Heart right ventricle (tissue), 16 donors: ENCODE measurements at regions not wholly inside any gene's neighbourhood (a gene's known extent, or its start where the extent isn't known, plus 50 kb on each side); places are given as distances from the start of the nearest gene placed in this dataset.

Experiments
- ATAC-seq, 8 donors: fragments of 200-7000 bp; cut with Tn5 transposase; one replicate each; pipeline ENCODE4 v1.9.1; 2020; ENCODE audit warnings: mild to moderate bottlenecking in 8 of 8, moderate library complexity in 8 of 8, moderate number of reproducible peaks in 1 of 8
- DNase-seq, 2 donors: peaks; one replicate each; pipeline ENCODE4 v3.0.0-alpha.2; 2020
- H3K27ac ChIP-seq, 10 donors: fragments of 200-600 bp; sonication (generic) in 2 of 10; one replicate each; pipeline versions ENCODE4 v1.5.0 to v1.8.0; 2020 to 2022; ENCODE audit warnings: mild to moderate bottlenecking in 3 of 10
- H3K27me3 ChIP-seq, 7 donors: fragments of 200-600 bp; one replicate each; pipeline ENCODE4 v1.8.0; 2021 to 2022; ENCODE audit warnings: mild to moderate bottlenecking in 2 of 7
- H3K36me3 ChIP-seq, 9 donors: fragments of 200-600 bp; sonication (generic) in 1 of 9; one replicate each; pipeline versions ENCODE4 v1.5.0 to v1.8.0; 2020 to 2022; ENCODE audit warnings: mild to moderate bottlenecking in 2 of 9
- H3K4me1 ChIP-seq, 9 donors: fragments of 200-600 bp; sonication (generic) in 1 of 9; one replicate each; pipeline versions ENCODE4 v1.5.0 to v1.8.0; 2020 to 2022; ENCODE audit warnings: mild to moderate bottlenecking in 4 of 9
- H3K4me3 ChIP-seq, 10 donors: fragments of 200-600 bp; sonication (generic) in 2 of 10; one replicate each; pipeline versions ENCODE4 v1.5.0 to v1.8.0; 2020 to 2022; ENCODE audit warnings: mild to moderate bottlenecking in 7 of 10, moderate library complexity in 2 of 10
- H3K9me3 ChIP-seq, 11 donors: fragments of 200-600 bp in 10 of 11; sonication (generic) in 2 of 11; one replicate each; pipeline versions ENCODE4 v1.5.0 to v1.8.0; 2013 to 2022; ENCODE audit warnings: mild to moderate bottlenecking in 2 of 11, control low read depth in 1 of 11, moderate library complexity in 1 of 11
- WGBS, 2 donors: extraction: QIAGEN DNeasy Blood & Tissue Kit; methylation state at CpG; one replicate each; pipeline ENCODE4 v1.1.7; 2013; ENCODE audit warnings: inconsistent platforms in 1 of 2; 5-methylcytosine and 5-hydroxymethylcytosine counted together
- intact Hi-C, 10 donors: fragments of 100-400 bp; cut with DNase I; formaldehyde crosslinking; loops; one replicate each; pipeline versions ENCODE4 v1.11.1 to v1.14.2; 2022
- TF ChIP-seq, protein P1 (sequence below), 9 donors: fragments of 200-600 bp; sonication (generic) in 2 of 9; IDR thresholded peaks; one replicate each; pipeline versions ENCODE4 v1.5.0 to v1.8.0; 2021 to 2022; ENCODE audit warnings: antibody characterized with exemption in 9 of 9, mild to moderate bottlenecking in 5 of 9, moderate library complexity in 1 of 9
- donor health status: Arrhythmogenic right ventricular cardiomyopathy.
- donor health status: ischemic (EF 13 %, LVEDD 7.1; RV severe dilation, severe dysfunction).
- donor health status: healthy with polysubstance abuse.
- donor health status: DM: no; HTN: yes; CAD: no.
- donor health status: DM: no; HTN: no; CAD: no.
- donor health status: ischemic (EF 25% LVEDD 6.9; RV normal size, moderate dysfunction).
- donor health status: ischemic (EF 25% LVEDD 5.7; RV mildly dilated, moderate dysfunction).
- donor health status: healthy.
- donor health status: DM: yes; HTN: yes; CAD: no.
- donor health status: Ischemic cardiomyopathy.
- donor health status: ischemic (EF 35%, LVEDD 5.7; RV mildly dilated, moderate dysfunction).
- donor health status: nonischemic (EF 11% LVEDD 7.7; RV severe dilation, severe dysfunction).
- donor health status: DM: yes; HTN: yes; CAD: no.
- donor health status: PGD.
- donor health status: ischemic (EF 29% LVEDD 5.4; RV normal size, mild dysfunction).
- donor health status: nonischemic (EF 23%, LVEDD 6.1; RV moderate dilation, normal function).

DNA sequence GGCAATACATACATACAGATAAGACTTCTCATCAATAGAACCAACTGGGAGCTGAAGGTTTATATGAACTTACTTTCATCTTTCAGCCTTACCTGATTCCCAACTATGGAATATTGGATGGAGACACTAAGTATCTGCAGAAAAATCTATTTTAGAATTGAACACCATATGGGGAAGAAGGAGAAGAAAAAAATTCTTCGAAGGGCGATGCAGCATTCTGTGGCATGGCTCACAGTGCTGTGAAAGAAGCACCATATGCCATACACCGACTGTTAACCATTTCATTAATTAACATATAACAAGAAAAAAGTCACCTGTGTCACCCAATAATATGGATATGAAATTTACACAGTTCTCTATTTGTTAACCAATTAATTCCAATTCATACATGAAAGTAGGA lies 1374.4 kb upstream of the MAP3K7 start:
- DNase-seq (no peak), ATAC-seq (no peak)
- H3K27ac ChIP-seq = no peak overlapping the region
- H3K27me3 ChIP-seq = no peaks in the 10 kb centered on the region
- H3K36me3 ChIP-seq = no peaks in the 10 kb centered on the region
- H3K4me3 ChIP-seq = no peak overlapping the region
- intact Hi-C loops = no loop called here
- peaks cover 0 to 21% (median 3%) of the 10 kb centered on the region in 11 donors for H3K9me3 ChIP-seq
- 91 to 93% methylated on average over 3 of the region's 3 CpGs for WGBS, 2 donors
- H3K4me1 ChIP-seq = no peaks in the 10 kb centered on the region
- TF ChIP-seq, protein P1, sequence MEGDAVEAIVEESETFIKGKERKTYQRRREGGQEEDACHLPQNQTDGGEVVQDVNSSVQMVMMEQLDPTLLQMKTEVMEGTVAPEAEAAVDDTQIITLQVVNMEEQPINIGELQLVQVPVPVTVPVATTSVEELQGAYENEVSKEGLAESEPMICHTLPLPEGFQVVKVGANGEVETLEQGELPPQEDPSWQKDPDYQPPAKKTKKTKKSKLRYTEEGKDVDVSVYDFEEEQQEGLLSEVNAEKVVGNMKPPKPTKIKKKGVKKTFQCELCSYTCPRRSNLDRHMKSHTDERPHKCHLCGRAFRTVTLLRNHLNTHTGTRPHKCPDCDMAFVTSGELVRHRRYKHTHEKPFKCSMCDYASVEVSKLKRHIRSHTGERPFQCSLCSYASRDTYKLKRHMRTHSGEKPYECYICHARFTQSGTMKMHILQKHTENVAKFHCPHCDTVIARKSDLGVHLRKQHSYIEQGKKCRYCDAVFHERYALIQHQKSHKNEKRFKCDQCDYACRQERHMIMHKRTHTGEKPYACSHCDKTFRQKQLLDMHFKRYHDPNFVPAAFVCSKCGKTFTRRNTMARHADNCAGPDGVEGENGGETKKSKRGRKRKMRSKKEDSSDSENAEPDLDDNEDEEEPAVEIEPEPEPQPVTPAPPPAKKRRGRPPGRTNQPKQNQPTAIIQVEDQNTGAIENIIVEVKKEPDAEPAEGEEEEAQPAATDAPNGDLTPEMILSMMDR (IDR thresholded peaks at IDR 0.05) = no peak

DNA sequence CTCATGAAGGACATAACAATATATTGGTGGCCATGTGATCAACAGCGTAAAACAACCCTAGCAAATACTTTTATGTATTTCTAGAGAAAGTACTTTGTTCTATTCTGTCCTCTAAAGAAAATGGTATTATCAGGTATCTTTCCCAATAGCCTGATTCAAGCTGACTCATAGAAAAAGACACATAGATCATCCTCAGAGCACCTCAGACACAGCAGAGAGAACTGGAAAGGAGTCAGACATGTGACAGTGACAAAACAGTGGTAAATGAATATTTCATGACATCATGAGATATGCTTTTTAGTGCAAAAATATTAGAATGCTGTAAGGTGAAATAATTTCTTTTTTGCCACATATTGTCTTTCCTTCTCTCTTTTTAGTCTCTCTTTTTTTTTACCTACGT lies 1355.0 kb upstream of the MAP3K7 start:
- Histone ChIP-seq H3K36me3 (no peaks in the 10 kb centered on the region), H3K9me3 (peaks cover 0 to 38% (median 6%) of the 10 kb centered on the region in 11 donors), H3K4me3 (no peak overlapping the region), H3K4me1 (no peaks in the 10 kb centered on the region), H3K27ac (no peak overlapping the region), H3K27me3 (no peaks in the 10 kb centered on the region)
- TF ChIP-seq, protein P1 (IDR thresholded peaks at IDR 0.05) = no peak
- intact Hi-C loops = no loop called here
- whole genome bisulfite sequencing, 2 donors = 89 to 91% methylated on average over 2 of the region's 2 CpGs
- DNase-seq (no peak), ATAC-seq (no peak)

DNA sequence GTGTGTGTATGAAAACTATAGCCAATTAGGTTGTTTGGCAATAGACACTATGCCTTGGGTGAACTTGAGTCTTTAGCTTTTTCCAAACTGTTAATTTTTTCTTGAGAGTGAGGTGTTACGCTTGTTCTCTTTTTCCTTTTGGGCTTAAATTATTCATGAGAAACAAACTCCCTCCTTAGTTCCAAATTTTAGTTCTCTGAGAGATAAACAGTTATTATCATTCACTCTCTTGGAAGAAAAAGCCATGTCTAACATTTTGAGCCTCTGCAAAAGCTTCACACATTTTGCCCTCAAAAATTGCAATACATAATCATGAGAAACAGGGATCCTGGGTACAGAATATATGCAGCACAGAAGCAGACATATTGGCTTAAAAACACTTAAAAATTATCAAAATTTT lies 1353.9 kb upstream of the MAP3K7 start:
- intact Hi-C loops = no loop called here
- Histone ChIP-seq H3K4me3 (no peak overlapping the region), H3K36me3 (no peaks in the 10 kb centered on the region), H3K9me3 (peaks cover 0 to 28% (median 0%) of the 10 kb centered on the region in 11 donors), H3K27me3 (no peaks in the 10 kb centered on the region), H3K27ac (no peak overlapping the region), H3K4me1 (no peaks in the 10 kb centered on the region)
- WGBS, 2 donors = 91 to 92% methylated on average over 1 of the region's 1 CpG
- ATAC-seq (no peak), DNase-seq (no peak)
- TF ChIP-seq, protein P1 (IDR thresholded peaks at IDR 0.05) = no peak

DNA sequence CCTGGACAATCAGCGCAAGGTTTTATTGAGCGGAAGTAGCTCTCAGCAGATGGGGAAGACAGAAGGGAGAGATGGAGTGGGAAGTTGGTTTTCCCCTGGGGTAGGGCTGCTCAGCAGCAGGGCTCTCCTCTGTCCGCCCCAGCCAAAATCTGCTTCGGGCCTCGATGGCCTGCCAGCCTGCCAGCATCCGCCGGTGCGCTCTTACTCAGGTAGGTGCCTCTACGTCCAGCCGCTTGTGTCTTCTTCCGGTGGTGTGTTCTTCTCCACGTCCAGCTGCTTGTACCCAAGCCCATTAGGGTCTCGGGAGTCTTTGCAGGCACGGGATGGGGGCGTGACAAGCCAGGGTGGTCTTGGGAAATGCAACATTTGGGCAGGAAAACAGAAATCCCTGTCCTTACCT lies 1340.0 kb upstream of the MAP3K7 start:
- Histone ChIP-seq H3K4me3 (no peak overlapping the region), H3K27me3 (no peaks in the 10 kb centered on the region), H3K36me3 (no peaks in the 10 kb centered on the region), H3K27ac (no peak overlapping the region), H3K4me1 (no peaks in the 10 kb centered on the region), H3K9me3 (peaks cover 0 to 33% (median 12%) of the 10 kb centered on the region in 11 donors)
- no peak for ATAC-seq
- 93 to 94% methylated on average over 15 of the region's 15 CpGs for WGBS, 2 donors
- intact Hi-C loops = no loop called here
- TF ChIP-seq, protein P1 (IDR thresholded peaks at IDR 0.05) = no peak
- DNase-seq = no peak
